HepG2 (cell line): ENCODE measurements at regions not wholly inside any gene's neighbourhood (a gene's known extent, or its start where the extent isn't known, plus 50 kb on each side); places are given as distances from the start of the nearest gene placed in this dataset.

ENCODE experiments used
- EEA1 ChIP-seq: sonication (generic); formaldehyde crosslinking; IDR thresholded peaks from 2 replicates; pipeline ENCODE4 v1.5.1; 2020; ENCODE audit warnings: mild to moderate bottlenecking, missing genetic modification reagents, borderline replicate concordance
- ESRRA ChIP-seq: sonication (generic); formaldehyde crosslinking; IDR thresholded peaks from 2 replicates; pipeline ENCODE4 v1.5.1; 2020; ENCODE audit warnings: mild to moderate bottlenecking, low read depth, missing genetic modification reagents
- FOXC1 ChIP-seq: sonication (generic); formaldehyde crosslinking; IDR thresholded peaks from 2 replicates; pipeline ENCODE4 v1.8.0; 2022; ENCODE audit warnings: mild to moderate bottlenecking, missing genetic modification reagents, borderline replicate concordance
- FOXK1 ChIP-seq: sonication (generic); formaldehyde crosslinking; IDR thresholded peaks from 2 replicates; pipeline ENCODE4 v1.4.0; 2020; ENCODE audit warnings: low read depth, missing genetic modification reagents, borderline replicate concordance
- GLMP ChIP-seq: sonication (generic); formaldehyde crosslinking; IDR thresholded peaks from 2 replicates; pipeline ENCODE4 v1.9.0; 2021; ENCODE audit warnings: missing genetic modification reagents, mild to moderate bottlenecking, borderline replicate concordance
- GMEB2 ChIP-seq: IDR thresholded peaks from 2 replicates; pipeline ENCODE4 v1.6.1; 2016; ENCODE audit warnings: missing biosample characterization, missing genetic modification reagents, low read depth
- GZF1 ChIP-seq: sonication (generic); formaldehyde crosslinking; IDR thresholded peaks from 2 replicates; pipeline ENCODE4 v1.5.1; 2020; ENCODE audit warnings: mild to moderate bottlenecking, missing genetic modification reagents
- MAX ChIP-seq: IDR thresholded peaks from 2 replicates; pipeline ENCODE4 v1.6.1; 2012; ENCODE audit warnings: inconsistent platforms
- MXD4 ChIP-seq: IDR thresholded peaks from 2 replicates; pipeline ENCODE4 v1.6.1; 2016; ENCODE audit warnings: mild to moderate bottlenecking, missing biosample characterization, missing genetic modification reagents
- MYC ChIP-seq: sonication (generic); formaldehyde crosslinking; IDR thresholded peaks from 2 replicates; pipeline ENCODE4 v1.9.0; 2021; ENCODE audit warnings: missing genetic modification reagents, borderline replicate concordance
- NFATC3 ChIP-seq: sonication (generic); formaldehyde crosslinking; IDR thresholded peaks from 2 replicates; pipeline ENCODE4 v1.5.1; 2020; ENCODE audit warnings: mild to moderate bottlenecking, missing genetic modification reagents
- RBM39 ChIP-seq: fragments of 200-400 bp; formaldehyde crosslinking; IDR thresholded peaks from one replicate; pipeline ENCODE4 v1.6.1; 2018; ENCODE audit warnings: antibody characterized with exemption, mild to moderate bottlenecking, low read depth, low read length; ENCODE audit not compliant: poor library complexity, severe bottlenecking
- REL ChIP-seq: sonication (generic); formaldehyde crosslinking; conservative IDR thresholded peaks from 2 replicates; pipeline ENCODE4 v1.8.0; 2022; ENCODE audit warnings: mild to moderate bottlenecking, missing genetic modification reagents, moderate library complexity
- SOX5 ChIP-seq: IDR thresholded peaks from 2 replicates; pipeline ENCODE4 v1.6.1; 2016; ENCODE audit warnings: borderline replicate concordance
- TGIF2 ChIP-seq: IDR thresholded peaks from 2 replicates; pipeline ENCODE4 v1.6.1; 2016; ENCODE audit warnings: control low read depth, missing compliant biosample characterization
- THYN1 ChIP-seq: sonication (generic); formaldehyde crosslinking; IDR thresholded peaks from 2 replicates; pipeline ENCODE4 v1.8.1; 2023; ENCODE audit warnings: low read depth, mild to moderate bottlenecking, moderate library complexity, missing genetic modification reagents, borderline replicate concordance
- ZBTB46 ChIP-seq: sonication (generic); formaldehyde crosslinking; IDR thresholded peaks from 2 replicates; pipeline ENCODE4 v1.4.0; 2020; ENCODE audit warnings: mild to moderate bottlenecking, missing genetic modification reagents, borderline replicate concordance
- ZFP36 ChIP-seq: fragments of 150-350 bp; IDR thresholded peaks from 2 replicates; pipeline ENCODE4 v1.6.1; 2018; ENCODE audit warnings: borderline replicate concordance, low read length, low read depth; ENCODE audit not compliant: partially characterized antibody
- ZNF207 ChIP-seq: fragments of 450-650 bp; IDR thresholded peaks from 2 replicates; pipeline ENCODE4 v1.6.1; 2016; ENCODE audit warnings: antibody characterized with exemption, borderline replicate concordance
- ZNF24 ChIP-seq: fragments of 450-650 bp; IDR thresholded peaks from 2 replicates; pipeline ENCODE4 v1.6.1; 2017; ENCODE audit warnings: antibody characterized with exemption, mild to moderate bottlenecking
- ZNF280D ChIP-seq: sonication (generic); formaldehyde crosslinking; IDR thresholded peaks from 2 replicates; pipeline ENCODE4 v1.5.1; 2020; ENCODE audit warnings: mild to moderate bottlenecking, missing genetic modification reagents
- ZNF761 ChIP-seq: sonication (generic); formaldehyde crosslinking; conservative IDR thresholded peaks from 2 replicates; pipeline ENCODE4 v1.4.0; 2020; ENCODE audit warnings: mild to moderate bottlenecking, missing genetic modification reagents
- ZNF775 ChIP-seq: sonication (generic); formaldehyde crosslinking; IDR thresholded peaks from 2 replicates; pipeline ENCODE4 v1.4.0; 2020; ENCODE audit warnings: missing genetic modification reagents, mild to moderate bottlenecking, moderate library complexity, borderline replicate concordance

- peak; percentile 95 for TF ChIP-seq ESRRA (CRISPR knock-in tag)
- no peak for TF ChIP-seq TGIF2
- TF ChIP-seq RBM39, result no peak
- no peak for TF ChIP-seq FOXC1 (CRISPR knock-in tag)
- TF ChIP-seq SOX5, result peak; percentile 82; the same call in 1 of the 2 replicates
- no peak for TF ChIP-seq GZF1 (CRISPR knock-in tag)
- no peak for TF ChIP-seq GMEB2 (CRISPR knock-in tag)
- no peak for TF ChIP-seq ZNF207
- no peak for TF ChIP-seq ZBTB46
- TF ChIP-seq ZNF761 (CRISPR knock-in tag), result no peak
- TF ChIP-seq THYN1, result no peak
- TF ChIP-seq NFATC3, result no peak
- no peak for TF ChIP-seq EEA1 (CRISPR knock-in tag)
- no peak for TF ChIP-seq MAX
- TF ChIP-seq ZFP36, result no peak
- no peak for TF ChIP-seq MYC (CRISPR knock-in tag)
- no peak for TF ChIP-seq GLMP (CRISPR knock-in tag)
- TF ChIP-seq ZNF775, result no peak
- TF ChIP-seq ZNF280D, result 0 out of 2 replicates have a peak, but pooled peaks have one; percentile 46
- peak; percentile 71; the same call in 1 of the 2 replicates for TF ChIP-seq FOXK1 (CRISPR knock-in tag)
- no peak for TF ChIP-seq REL (CRISPR knock-in tag)
- TF ChIP-seq ZNF24, result no peak
- no peak; the same call in 1 of the 2 replicates for TF ChIP-seq MXD4 (CRISPR knock-in tag)
- TF ChIP-seq, all 625 proteins: peak for 112
Observed at GRCh38 chr15:93341164-93341563, 252.2 kb upstream of the RGMA start (continued).
